HL-60 (cell line): ENCODE measurements at regions not wholly inside any gene's neighbourhood (a gene's known extent, or its start where the extent isn't known, plus 50 kb on each side); places are given as distances from the start of the nearest gene placed in this dataset.

Source experiments
- GABPA ChIP-seq: IDR thresholded peaks from 2 replicates; pipeline ENCODE4 v1.6.1; 2012; ENCODE audit warnings: low read depth
- POLR2AphosphoS5 ChIP-seq: IDR thresholded peaks from 2 replicates; pipeline ENCODE4 v1.6.1; 2012; ENCODE audit warnings: low read depth
- REST ChIP-seq: IDR thresholded peaks from 2 replicates; pipeline ENCODE4 v1.6.1; 2012; ENCODE audit warnings: low read depth; ENCODE audit not compliant: insufficient replicate concordance
- SPI1 ChIP-seq: IDR thresholded peaks from 2 replicates; pipeline ENCODE4 v1.6.1; 2012; ENCODE audit warnings: low read depth, mild to moderate bottlenecking, borderline replicate concordance
- TF ChIP-seq, protein P1 (sequence below): IDR thresholded peaks from one replicate; pipeline ENCODE4 v1.5.1; 2011; ENCODE audit warnings: low read length, control low read depth, inconsistent platforms; ENCODE audit not compliant: insufficient read depth

- TF ChIP-seq, protein P1, sequence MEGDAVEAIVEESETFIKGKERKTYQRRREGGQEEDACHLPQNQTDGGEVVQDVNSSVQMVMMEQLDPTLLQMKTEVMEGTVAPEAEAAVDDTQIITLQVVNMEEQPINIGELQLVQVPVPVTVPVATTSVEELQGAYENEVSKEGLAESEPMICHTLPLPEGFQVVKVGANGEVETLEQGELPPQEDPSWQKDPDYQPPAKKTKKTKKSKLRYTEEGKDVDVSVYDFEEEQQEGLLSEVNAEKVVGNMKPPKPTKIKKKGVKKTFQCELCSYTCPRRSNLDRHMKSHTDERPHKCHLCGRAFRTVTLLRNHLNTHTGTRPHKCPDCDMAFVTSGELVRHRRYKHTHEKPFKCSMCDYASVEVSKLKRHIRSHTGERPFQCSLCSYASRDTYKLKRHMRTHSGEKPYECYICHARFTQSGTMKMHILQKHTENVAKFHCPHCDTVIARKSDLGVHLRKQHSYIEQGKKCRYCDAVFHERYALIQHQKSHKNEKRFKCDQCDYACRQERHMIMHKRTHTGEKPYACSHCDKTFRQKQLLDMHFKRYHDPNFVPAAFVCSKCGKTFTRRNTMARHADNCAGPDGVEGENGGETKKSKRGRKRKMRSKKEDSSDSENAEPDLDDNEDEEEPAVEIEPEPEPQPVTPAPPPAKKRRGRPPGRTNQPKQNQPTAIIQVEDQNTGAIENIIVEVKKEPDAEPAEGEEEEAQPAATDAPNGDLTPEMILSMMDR, result no peak
- TF ChIP-seq POLR2AphosphoS5 (no peak), REST (no peak), GABPA (no peak), SPI1 (no peak)
Measured at GRCh38 chr15:39530480-39531342, 50.2 kb upstream of the THBS1 start.
